Right forelimb (tissue), 1 donor: ENCODE measurements at regions not wholly inside any gene's neighbourhood (a gene's known extent, or its start where the extent isn't known, plus 50 kb on each side); places are given as distances from the start of the nearest gene placed in this dataset.
"Not testable (repeated sequence)": the region's sequence is repeated elsewhere in the genome, so short reads cannot be mapped to it uniquely, and the experiment has no call there.

Experiments used
- DNase-seq: peaks from one replicate; pipeline ENCODE4 v3.0.0-alpha.2; 2018

GRCh38 chr1:78203410-78203982 is 157.7 kb downstream of the GIPC2 start:
- DNase-seq, result not testable (repeated sequence)

- DNase-seq, result no peak
Measured at GRCh38 chr1:78210175-78210574, 164.4 kb downstream of the GIPC2 start.

- DNase-seq, result no peak
Measured at GRCh38 chr1:78211483-78212092, 165.8 kb downstream of the GIPC2 start.

- DNase-seq, result no peak
Measured at GRCh38 chr1:78214334-78214733, 168.6 kb downstream of the GIPC2 start.

GRCh38 chr1:78222225-78222959 is 176.6 kb downstream of the GIPC2 start:
- no peak for DNase-seq

GRCh38 chr1:78222960-78223358 is 177.2 kb downstream of the GIPC2 start:
- no peak for DNase-seq

- no peak for DNase-seq
Measured at GRCh38 chr1:78223417-78224215, 177.8 kb downstream of the GIPC2 start.

- DNase-seq, result no peak
Measured at GRCh38 chr1:78224246-78224785, 178.6 kb downstream of the GIPC2 start.

- DNase-seq, result no peak
Measured at GRCh38 chr1:78224861-78225552, 179.2 kb downstream of the GIPC2 start.

- DNase-seq, result no peak
Measured at GRCh38 chr1:78226784-78227183, 181.0 kb downstream of the GIPC2 start.

- no peak for DNase-seq
Measured at GRCh38 chr1:78227705-78228635, 182.2 kb downstream of the GIPC2 start.

- DNase-seq, result no peak
Measured at GRCh38 chr1:78229344-78229743, 183.6 kb downstream of the GIPC2 start.

GRCh38 chr1:78231477-78231876 is 185.7 kb downstream of the GIPC2 start:
- DNase-seq, result no peak

- DNase-seq, result no peak
Measured at GRCh38 chr1:78231894-78232293, 186.1 kb downstream of the GIPC2 start.

- DNase-seq, result no peak
Measured at GRCh38 chr1:78232630-78233029, 186.9 kb downstream of the GIPC2 start.

- DNase-seq, result no peak
Measured at GRCh38 chr1:78234496-78234895, 188.7 kb downstream of the GIPC2 start.

GRCh38 chr1:78236716-78237115 is 190.9 kb downstream of the GIPC2 start:
- no peak for DNase-seq

- DNase-seq, result no peak
Measured at GRCh38 chr1:78237364-78237916, 191.7 kb downstream of the GIPC2 start.

- no peak for DNase-seq
Measured at GRCh38 chr1:78240191-78240590, 194.4 kb downstream of the GIPC2 start.

GRCh38 chr1:78240755-78241154 is 195.0 kb downstream of the GIPC2 start:
- DNase-seq, result no peak

- DNase-seq, result no peak
Measured at GRCh38 chr1:78247079-78247478, 201.3 kb downstream of the GIPC2 start.
